Natural killer cell treated with Interleukin-12 subunit alpha and Interleukin-12 subunit beta and Interleukin-15 and Interleukin-18, amount 100 ng/mL, for 72 hours (primary cell): ENCODE measurements at regions not wholly inside any gene's neighbourhood (a gene's known extent, or its start where the extent isn't known, plus 50 kb on each side); places are given as distances from the start of the nearest gene placed in this dataset.

Experiments used
- ATAC-seq, 2 donors: fragments of 150-1000 bp; cut with Tn5 transposase in 1 of 2; sonication (Bioruptor Pico), chemical (Tn5 transposase) in 1 of 2; 2 replicates each; pipeline ENCODE4 v1.10.0; 2021
- DNase-seq: peaks from one replicate; pipeline ENCODE4 v3.0.0; 2022; ENCODE audit warnings: low spot score
- H3K27ac Mint-ChIP-seq, 2 donors: 1 replicate in 1 of 2; 2 replicates in 1 of 2; pipeline ENCODE4 v1.8.0; 2022; ENCODE audit warnings: mixed read lengths in 2 of 2, mild to moderate bottlenecking in 1 of 2, moderate library complexity in 1 of 2
- H3K27me3 Mint-ChIP-seq, 2 donors: 1 replicate in 1 of 2; 2 replicates in 1 of 2; pipeline ENCODE4 v1.8.0; 2022; ENCODE audit warnings: mixed read lengths in 2 of 2
- H3K36me3 Mint-ChIP-seq: one replicate; pipeline ENCODE4 v1.8.0; 2022; ENCODE audit warnings: mixed read lengths
- H3K4me1 Mint-ChIP-seq, 2 donors: 1 replicate in 1 of 2; 2 replicates in 1 of 2; pipeline ENCODE4 v1.8.0; 2022; ENCODE audit warnings: low read depth in 2 of 2, mixed read lengths in 2 of 2, mild to moderate bottlenecking in 1 of 2
- H3K4me3 Mint-ChIP-seq: one replicate; pipeline ENCODE4 v1.8.0; 2022; ENCODE audit warnings: mixed read lengths
- H3K9me3 Mint-ChIP-seq: 2 replicates; pipeline ENCODE4 v1.8.0; 2022; ENCODE audit warnings: mixed read lengths

GRCh38 chr10:109183366-109183765 is 739.9 kb downstream of the XPNPEP1 start:
- Mint-ChIP-seq H3K27ac (no peak overlapping the region), H3K4me3 (no peak overlapping the region), H3K36me3 (peaks cover 8% of the 10 kb centered on the region), H3K27me3 (no peaks in the 10 kb centered on the region), H3K4me1 (no peaks in the 10 kb centered on the region), H3K9me3 (peaks cover 29% of the 10 kb centered on the region)
- no peak for ATAC-seq
- no peak for DNase-seq

- ATAC-seq (no peak), DNase-seq (no peak)
- no peak overlapping the region for H3K27ac Mint-ChIP-seq
- H3K4me1 Mint-ChIP-seq, result no peaks in the 10 kb centered on the region
- H3K36me3 Mint-ChIP-seq, result no peaks in the 10 kb centered on the region
- no peaks in the 10 kb centered on the region for H3K27me3 Mint-ChIP-seq
- no peak overlapping the region for H3K4me3 Mint-ChIP-seq
- peaks cover 22% of the 10 kb centered on the region for H3K9me3 Mint-ChIP-seq
These were observed 744.7 kb downstream of the XPNPEP1 start for GRCh38 chr10:109178591-109178990.

GRCh38 chr10:109174526-109174925 is 748.8 kb downstream of the XPNPEP1 start:
- peaks cover 20% of the 10 kb centered on the region for H3K9me3 Mint-ChIP-seq
- H3K4me3 Mint-ChIP-seq, result no peak overlapping the region
- ATAC-seq, result no peak
- no peaks in the 10 kb centered on the region for H3K4me1 Mint-ChIP-seq
- H3K36me3 Mint-ChIP-seq, result no peaks in the 10 kb centered on the region
- no peak for DNase-seq
- no peak overlapping the region for H3K27ac Mint-ChIP-seq
- H3K27me3 Mint-ChIP-seq, result no peaks in the 10 kb centered on the region

- Mint-ChIP-seq H3K27me3 (no peaks in the 10 kb centered on the region), H3K4me1 (no peaks in the 10 kb centered on the region), H3K9me3 (peaks cover 20% of the 10 kb centered on the region), H3K36me3 (no peaks in the 10 kb centered on the region), H3K4me3 (no peak overlapping the region), H3K27ac (no peak overlapping the region)
- DNase-seq (no peak), ATAC-seq (no peak)
These were observed 749.4 kb downstream of the XPNPEP1 start for GRCh38 chr10:109173937-109174336.

- H3K9me3 Mint-ChIP-seq, result peaks cover 20% of the 10 kb centered on the region
- H3K4me1 Mint-ChIP-seq, result no peaks in the 10 kb centered on the region
- no peak overlapping the region for H3K27ac Mint-ChIP-seq
- no peak overlapping the region for H3K4me3 Mint-ChIP-seq
- no peaks in the 10 kb centered on the region for H3K36me3 Mint-ChIP-seq
- no peaks in the 10 kb centered on the region for H3K27me3 Mint-ChIP-seq
- no peak for DNase-seq
- no peak for ATAC-seq
These were observed 750.2 kb downstream of the XPNPEP1 start for GRCh38 chr10:109173121-109173520.

GRCh38 chr10:109166935-109167334 is 756.4 kb downstream of the XPNPEP1 start:
- H3K4me3 Mint-ChIP-seq, result no peak overlapping the region
- ATAC-seq, result no peak
- no peaks in the 10 kb centered on the region for H3K27me3 Mint-ChIP-seq

GRCh38 chr10:109159351-109159750 is 764.0 kb downstream of the XPNPEP1 start:
- Mint-ChIP-seq H3K27ac (no peak overlapping the region), H3K4me1 (no peaks in the 10 kb centered on the region), H3K36me3 (peaks cover 5% of the 10 kb centered on the region), H3K4me3 (no peak overlapping the region), H3K9me3 (peaks cover 20% of the 10 kb centered on the region), H3K27me3 (no peaks in the 10 kb centered on the region)
- DNase-seq (no peak), ATAC-seq (no peak)

More at GRCh38 chr10:109166935-109167334, 756.4 kb downstream of the XPNPEP1 start:
- H3K27ac Mint-ChIP-seq, result no peak overlapping the region
- peaks cover 8% of the 10 kb centered on the region for H3K9me3 Mint-ChIP-seq
- no peak for DNase-seq
- H3K4me1 Mint-ChIP-seq, result no peaks in the 10 kb centered on the region
- H3K36me3 Mint-ChIP-seq, result peaks cover 5% of the 10 kb centered on the region

- Mint-ChIP-seq H3K27ac (no peak overlapping the region), H3K9me3 (peaks cover 25% of the 10 kb centered on the region), H3K4me1 (no peaks in the 10 kb centered on the region), H3K4me3 (no peak overlapping the region), H3K27me3 (no peaks in the 10 kb centered on the region), H3K36me3 (no peaks in the 10 kb centered on the region)
- ATAC-seq (no peak), DNase-seq (no peak)
These were observed 766.9 kb downstream of the XPNPEP1 start for GRCh38 chr10:109156396-109156795.

GRCh38 chr10:109149666-109150350 is 773.5 kb downstream of the XPNPEP1 start:
- H3K9me3 Mint-ChIP-seq, result peaks cover 16% of the 10 kb centered on the region
- DNase-seq, result no peak
- no peaks in the 10 kb centered on the region for H3K36me3 Mint-ChIP-seq
- no peak for ATAC-seq
- H3K27me3 Mint-ChIP-seq, result no peaks in the 10 kb centered on the region
- H3K4me1 Mint-ChIP-seq, result no peaks in the 10 kb centered on the region
- H3K27ac Mint-ChIP-seq, result no peak overlapping the region
- H3K4me3 Mint-ChIP-seq, result no peak overlapping the region

GRCh38 chr10:109127363-109127762 is 795.9 kb downstream of the XPNPEP1 start:
- ATAC-seq (no peak), DNase-seq (no peak)
- no peaks in the 10 kb centered on the region for H3K36me3 Mint-ChIP-seq
- no peak overlapping the region for H3K27ac Mint-ChIP-seq
- H3K9me3 Mint-ChIP-seq, result peaks cover 10% of the 10 kb centered on the region
- no peaks in the 10 kb centered on the region for H3K4me1 Mint-ChIP-seq
- no peaks in the 10 kb centered on the region for H3K27me3 Mint-ChIP-seq
- no peak overlapping the region for H3K4me3 Mint-ChIP-seq

GRCh38 chr10:109126541-109126940 is 796.8 kb downstream of the XPNPEP1 start:
- H3K4me1 Mint-ChIP-seq, result no peaks in the 10 kb centered on the region
- H3K9me3 Mint-ChIP-seq, result peaks cover 8% of the 10 kb centered on the region
- H3K27me3 Mint-ChIP-seq, result no peaks in the 10 kb centered on the region
- no peak for DNase-seq
- no peaks in the 10 kb centered on the region for H3K36me3 Mint-ChIP-seq
- H3K4me3 Mint-ChIP-seq, result no peak overlapping the region
- H3K27ac Mint-ChIP-seq, result no peak overlapping the region
- ATAC-seq, result no peak

GRCh38 chr10:109126016-109126415 is 797.3 kb downstream of the XPNPEP1 start:
- Mint-ChIP-seq H3K9me3 (peaks cover 8% of the 10 kb centered on the region), H3K4me1 (no peaks in the 10 kb centered on the region), H3K27ac (no peak overlapping the region), H3K27me3 (no peaks in the 10 kb centered on the region), H3K36me3 (no peaks in the 10 kb centered on the region), H3K4me3 (no peak overlapping the region)
- no peak for ATAC-seq
- DNase-seq, result no peak

GRCh38 chr10:109115179-109115578 is 808.1 kb downstream of the XPNPEP1 start:
- Mint-ChIP-seq H3K36me3 (no peaks in the 10 kb centered on the region), H3K9me3 (peaks cover 20% of the 10 kb centered on the region), H3K4me3 (no peak overlapping the region), H3K4me1 (no peaks in the 10 kb centered on the region), H3K27ac (no peak overlapping the region), H3K27me3 (no peaks in the 10 kb centered on the region)
- no peak for ATAC-seq
- no peak for DNase-seq

- ATAC-seq (no peak), DNase-seq (no peak)
- Mint-ChIP-seq H3K27ac (no peak overlapping the region), H3K9me3 (peaks cover 20% of the 10 kb centered on the region), H3K4me1 (no peaks in the 10 kb centered on the region), H3K4me3 (no peak overlapping the region), H3K27me3 (no peaks in the 10 kb centered on the region), H3K36me3 (no peaks in the 10 kb centered on the region)
These were observed 808.7 kb downstream of the XPNPEP1 start for GRCh38 chr10:109114579-109114978.

- Mint-ChIP-seq H3K9me3 (peaks cover 13% of the 10 kb centered on the region), H3K36me3 (no peaks in the 10 kb centered on the region), H3K27me3 (no peaks in the 10 kb centered on the region), H3K27ac (no peak overlapping the region), H3K4me1 (no peaks in the 10 kb centered on the region), H3K4me3 (no peak overlapping the region)
- ATAC-seq, result no peak
- DNase-seq, result no peak
These were observed 816.7 kb downstream of the XPNPEP1 start for GRCh38 chr10:109106604-109107003.
